ENCODE measurements at regions not wholly inside any gene's neighbourhood (a gene's known extent, or its start where the extent isn't known, plus 50 kb on each side); places are given as distances from the start of the nearest gene placed in this dataset.

- TF ChIP-seq CTCF (IDR thresholded peaks at IDR 0.05) (no peak), POLR2A (IDR thresholded peaks at IDR 0.05) (no peak), POLR2AphosphoS5 (IDR thresholded peaks at IDR 0.05) (no peak)
Measured at GRCh38 chr14:96637521-96637920, 135.3 kb downstream of the PAPOLA start.

Measured in upper lobe of left lung (tissue), 4 donors.